K562 (cell line): ENCODE measurements at regions not wholly inside any gene's neighbourhood (a gene's known extent, or its start where the extent isn't known, plus 50 kb on each side); places are given as distances from the start of the nearest gene placed in this dataset.

Source experiments
- ATAC-seq: fragments of 200-7000 bp; cut with Tn5 transposase; 3 replicates; pipeline ENCODE4 v1.9.1; 2020; ENCODE audit warnings: moderate library complexity
- BruUV-seq: library from RNA; stranded (reverse); fragments of 400-500 nt; replicated peaks from 2 replicates; lab custom pipeline; 2021; lab: Mats Ljungman, UMichigan
- CTCF ChIA-PET: fragments of 300-600 bp; formaldehyde crosslinking; extraction: SDS; loops from one replicate; lab custom pipeline; 2021; ENCODE audit warnings: low intra/inter-chr PET ratio; lab: Yijun Ruan, JAX
- POLR2A ChIA-PET: fragments of 300-600, 350-650 bp; sonication (Branson Sonifier 250); formaldehyde crosslinking; extraction: SDS; loops from one replicate; lab custom pipeline; 2021; ENCODE audit warnings: antibody characterized with exemption, inconsistent platforms; lab: Yijun Ruan, JAX
- DNase-seq, 4 experiments: peaks; one replicate each; pipeline versions ENCODE4 v3.0.0 to v3.0.0-alpha.2; 2011 to 2018; ENCODE audit warnings: low spot score in 3 of 4, mixed read lengths in 3 of 4; ENCODE audit errors: extremely low read depth in 1 of 4
- FAIRE-seq: peaks from 2 replicates; lab custom pipeline; 2011; peaks lifted over from hg19 to GRCh38; lab: Jason Lieb, UNC
- H2AFZ ChIP-seq: 2 replicates; pipeline ENCODE4 v1.6.0; 2011; ENCODE audit warnings: low read depth, low read length, control low read depth, inconsistent platforms
- H3K27ac ChIP-seq: fragments of 200-600 bp; 3 replicates; pipeline ENCODE4 v1.8.0; 2011; ENCODE audit warnings: low read depth, mild to moderate bottlenecking, control low read depth, inconsistent platforms, low read length, moderate library complexity, mixed read lengths; ENCODE audit errors: extremely low read depth
- H3K27me3 ChIP-seq, 2 experiments: fragments of 300-600 bp in 1 of 2; 2 replicates in 1 of 2; 3 replicates in 1 of 2; pipeline versions ENCODE4 v1.6.0 to v1.8.0; 2011; ENCODE audit warnings: inconsistent platforms in 2 of 2, low read length in 2 of 2, mild to moderate bottlenecking in 1 of 2, mixed read lengths in 1 of 2, moderate library complexity in 1 of 2; ENCODE audit not compliant: control insufficient read depth in 2 of 2, insufficient read depth in 2 of 2
- H3K36me3 ChIP-seq: fragments of 300-600 bp; 3 replicates; pipeline ENCODE4 v1.8.0; 2011; ENCODE audit warnings: mild to moderate bottlenecking, low read length, inconsistent platforms; ENCODE audit not compliant: control insufficient read depth, insufficient read depth
- H3K4me1 ChIP-seq, 2 experiments: fragments of 200-600 bp in 1 of 2; replicated peaks in 1 of 2; 2 replicates in 1 of 2; 3 replicates in 1 of 2; pipeline versions ENCODE4 v1.5.1 to v1.8.0; 2011; ENCODE audit warnings: inconsistent platforms in 2 of 2, low read length in 2 of 2, mild to moderate bottlenecking in 1 of 2, mixed read lengths in 1 of 2, moderate library complexity in 1 of 2; ENCODE audit not compliant: control insufficient read depth in 2 of 2, insufficient read depth in 2 of 2
- H3K4me2 ChIP-seq: 2 replicates; pipeline ENCODE4 v1.6.1; 2011; ENCODE audit warnings: low read length, control low read depth, inconsistent platforms, mixed read lengths; ENCODE audit not compliant: insufficient read depth
- H3K4me3 ChIP-seq: fragments of 200-600 bp; sonication (generic), shearing (Covaris generic); 2 replicates; pipeline ENCODE4 v1.5.1; 2016; ENCODE audit warnings: control low read depth, inconsistent platforms
- H3K79me2 ChIP-seq: fragments of 200-600 bp; 3 replicates; pipeline ENCODE4 v1.8.0; 2011; ENCODE audit warnings: low read length, inconsistent platforms; ENCODE audit not compliant: control insufficient read depth, insufficient read depth
- H3K9ac ChIP-seq, 2 experiments: 2 replicates each; pipeline versions ENCODE4 v1.6.0 to v1.6.1; 2011; ENCODE audit warnings: low read depth in 2 of 2, low read length in 2 of 2, control low read depth in 1 of 2, inconsistent platforms in 1 of 2, mild to moderate bottlenecking in 1 of 2, mixed read lengths in 1 of 2; ENCODE audit not compliant: insufficient read depth in 1 of 2
- H3K9me1 ChIP-seq: one replicate; pipeline ENCODE4 v1.6.0; 2011; ENCODE audit warnings: inconsistent platforms, mild to moderate bottlenecking, low read length, moderate library complexity; ENCODE audit not compliant: control insufficient read depth, insufficient read depth
- H3K9me3 ChIP-seq: replicated peaks from 2 replicates; pipeline ENCODE4 v1.5.1; 2011; ENCODE audit warnings: low read depth, low read length, inconsistent platforms; ENCODE audit not compliant: control insufficient read depth, insufficient read depth
- H4K20me1 ChIP-seq: replicated peaks from 2 replicates; pipeline ENCODE4 v1.6.1; 2011; ENCODE audit warnings: low read length, inconsistent platforms, mixed read lengths; ENCODE audit not compliant: control insufficient read depth, insufficient read depth
- POLR2AphosphoS5 ChIP-seq: IDR thresholded peaks from 2 replicates; pipeline ENCODE4 v1.6.1; 2011; ENCODE audit warnings: mild to moderate bottlenecking, low read depth, low read length, moderate library complexity; ENCODE audit not compliant: control insufficient read depth, insufficient read depth
- POLR2G ChIP-seq: fragments of 200-400 bp; formaldehyde crosslinking; IDR thresholded peaks from 2 replicates; pipeline ENCODE4 v1.6.1; 2017; ENCODE audit warnings: low read depth, mild to moderate bottlenecking, antibody characterized with exemption, low read length, moderate library complexity
- ZEB2 ChIP-seq: fragments of 450-650 bp; IDR thresholded peaks from 2 replicates; pipeline ENCODE4 v1.6.1; 2016
- WGBS: fragments of 100-300 bp; shearing (Covaris generic); methylation state at CpG from one replicate; pipeline ENCODE4 v1.1.6; 2016; ENCODE audit warnings: low coverage, mixed read lengths; ENCODE audit not compliant: insufficient coverage; ENCODE audit errors: missing lambda C conversion rate; 5-methylcytosine and 5-hydroxymethylcytosine counted together
- in situ Hi-C: fragments of 300-500 bp; cut with MboI; formaldehyde crosslinking; loops from 4 replicates; pipeline ENCODE4 v1.15.0; 2018; ENCODE audit warnings: inconsistent platforms, mixed read lengths
- intact Hi-C: fragments of 100-400 bp; cut with micrococcal nuclease; formaldehyde crosslinking; loops from 2 replicates; pipeline ENCODE4 v1.14.2; 2022
- TF ChIP-seq, protein P1 (sequence below): fragments of 250-450 bp; sonication (Bioruptor Pico); IDR thresholded peaks from 2 replicates; pipeline ENCODE4 v1.4.0; 2020; ENCODE audit warnings: borderline replicate concordance
- TF ChIP-seq, protein P2 (sequence below): sonication (generic); formaldehyde crosslinking; IDR thresholded peaks from 2 replicates; pipeline ENCODE4 v1.4.0; 2020; ENCODE audit warnings: mild to moderate bottlenecking, missing genetic modification reagents

DNA sequence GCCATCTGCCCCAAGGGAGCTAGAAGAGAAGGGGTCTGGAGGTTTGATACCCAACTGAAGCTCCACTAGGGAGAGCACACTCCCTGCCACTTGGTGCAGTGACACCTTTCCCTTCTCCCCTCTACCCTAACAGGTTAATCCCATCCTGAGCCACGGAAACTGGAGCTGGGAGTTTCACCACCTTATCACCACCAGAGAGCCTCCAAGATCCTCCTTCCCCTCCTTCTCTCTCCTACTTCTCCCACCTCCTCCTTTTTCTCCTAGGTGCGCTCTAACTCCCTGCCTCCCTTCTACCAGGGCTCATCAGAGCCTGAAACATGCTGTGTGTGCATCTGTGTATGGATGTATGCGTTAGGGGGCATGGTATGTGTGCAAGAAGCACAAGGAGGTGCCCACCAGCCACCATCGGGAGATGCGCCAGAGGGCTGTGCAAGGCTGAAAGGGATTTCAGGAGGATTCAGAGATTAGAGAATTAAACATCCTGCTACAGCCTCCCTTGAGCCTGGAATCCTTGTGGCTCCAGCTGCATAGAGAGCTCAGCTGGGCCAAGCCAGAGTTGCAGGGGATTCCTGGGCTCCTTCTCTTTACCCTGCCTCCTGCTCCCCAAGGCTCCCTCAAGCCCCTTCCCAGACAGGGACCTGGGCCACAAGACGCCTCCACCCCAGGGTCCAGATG is 89.8 kb downstream of the PCDH1 start:
- Histone ChIP-seq H4K20me1 (peaks cover 8% of the 10 kb centered on the region), H2AFZ (no peak overlapping the region), H3K4me1 (no peaks in the 10 kb centered on the region), H3K4me3 (no peak overlapping the region), H3K9me1 (no peaks in the 10 kb centered on the region), H3K27me3 (peaks cover 6 to 34% of the 10 kb centered on the region in 2 experiments; a peak in 3 of 5 replicates), H3K4me2 (no peak overlapping the region), H3K79me2 (no peaks in the 10 kb centered on the region), H3K9me3 (no peaks in the 10 kb centered on the region), H3K9ac (no peak overlapping the region), H3K36me3 (no peaks in the 10 kb centered on the region), H3K27ac (no peak overlapping the region)
- ATAC-seq (no peak), FAIRE-seq (no peak), DNase-seq (no peak)
- POLR2A ChIA-PET: interaction anchor here (0.5 to 0.7 kb wide), 3 partner anchors 11 to 151 kb away, joined by 3 to 4 read pairs (median 3); no protein-coding TSS in a partner anchor
- TF ChIP-seq, protein P1, sequence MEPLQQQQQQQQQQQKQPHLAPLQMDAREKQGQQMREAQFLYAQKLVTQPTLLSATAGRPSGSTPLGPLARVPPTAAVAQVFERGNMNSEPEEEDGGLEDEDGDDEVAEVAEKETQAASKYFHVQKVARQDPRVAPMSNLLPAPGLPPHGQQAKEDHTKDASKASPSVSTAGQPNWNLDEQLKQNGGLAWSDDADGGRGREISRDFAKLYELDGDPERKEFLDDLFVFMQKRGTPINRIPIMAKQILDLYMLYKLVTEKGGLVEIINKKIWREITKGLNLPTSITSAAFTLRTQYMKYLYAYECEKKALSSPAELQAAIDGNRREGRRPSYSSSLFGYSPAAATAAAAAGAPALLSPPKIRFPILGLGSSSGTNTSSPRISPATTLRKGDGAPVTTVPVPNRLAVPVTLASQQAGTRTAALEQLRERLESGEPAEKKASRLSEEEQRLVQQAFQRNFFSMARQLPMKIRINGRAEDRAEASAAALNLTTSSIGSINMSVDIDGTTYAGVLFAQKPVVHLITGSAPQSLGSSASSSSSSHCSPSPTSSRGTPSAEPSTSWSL (CRISPR knock-in tag): no peak
- TF ChIP-seq, protein P2, sequence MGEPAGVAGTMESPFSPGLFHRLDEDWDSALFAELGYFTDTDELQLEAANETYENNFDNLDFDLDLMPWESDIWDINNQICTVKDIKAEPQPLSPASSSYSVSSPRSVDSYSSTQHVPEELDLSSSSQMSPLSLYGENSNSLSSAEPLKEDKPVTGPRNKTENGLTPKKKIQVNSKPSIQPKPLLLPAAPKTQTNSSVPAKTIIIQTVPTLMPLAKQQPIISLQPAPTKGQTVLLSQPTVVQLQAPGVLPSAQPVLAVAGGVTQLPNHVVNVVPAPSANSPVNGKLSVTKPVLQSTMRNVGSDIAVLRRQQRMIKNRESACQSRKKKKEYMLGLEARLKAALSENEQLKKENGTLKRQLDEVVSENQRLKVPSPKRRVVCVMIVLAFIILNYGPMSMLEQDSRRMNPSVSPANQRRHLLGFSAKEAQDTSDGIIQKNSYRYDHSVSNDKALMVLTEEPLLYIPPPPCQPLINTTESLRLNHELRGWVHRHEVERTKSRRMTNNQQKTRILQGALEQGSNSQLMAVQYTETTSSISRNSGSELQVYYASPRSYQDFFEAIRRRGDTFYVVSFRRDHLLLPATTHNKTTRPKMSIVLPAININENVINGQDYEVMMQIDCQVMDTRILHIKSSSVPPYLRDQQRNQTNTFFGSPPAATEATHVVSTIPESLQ (CRISPR knock-in tag): no peak
- no peak for TF ChIP-seq POLR2AphosphoS5
- no peak for TF ChIP-seq POLR2G
- TF ChIP-seq ZEB2: no peak
- BruUV-seq: no TSS peak
- in situ Hi-C loops (no loop called here), intact Hi-C loops (no loop called here)
- CTCF ChIA-PET: no interaction called here
- WGBS: 0% methylated on average over 6 of the region's 6 CpGs
